ENCODE measurements at regions not wholly inside any gene's neighbourhood (a gene's known extent, or its start where the extent isn't known, plus 50 kb on each side); places are given as distances from the start of the nearest gene placed in this dataset.
A peak's percentile ranks its signal among the peaks of the same experiment; 100 is the strongest.

GRCh38 chrX:43552156-43552555 is 103.9 kb upstream of the MAOA start:
- no peak overlapping the region for H2BK12ac ChIP-seq (ENCODE audit: low read depth, low read length)
- H3K27ac ChIP-seq (ENCODE audit: low read depth, low read length) = no peak overlapping the region
- H2BK15ac ChIP-seq (ENCODE audit: low read length) = no peak overlapping the region
- no peak overlapping the region for H3K4me3 ChIP-seq (ENCODE audit: extremely low read depth in 1 of 4, insufficient read depth in 2 of 4, low read depth in 3 of 4, low read length in 4 of 4)
- FAIRE-seq = no peak
- WGBS, 2 experiments (ENCODE audit: extremely low coverage in 1 of 2, insufficient coverage in 1 of 2, insufficient read length in 1 of 2, insufficient replicate concordance in 2 of 2, low coverage in 1 of 2, low lambda C conversion rate in 2 of 2, missing lambda C conversion rate in 1 of 2) = 46% methylated on average over 2 of the region's 2 CpGs; no CpG with 5 or more reads in 1 of the 2 experiments
- H3K18ac ChIP-seq (ENCODE audit: extremely low read depth, low read length) = no peak overlapping the region
- H3K9ac ChIP-seq (replicated peaks in 1 of 4; ENCODE audit: extremely low read depth in 1 of 4, low read depth in 3 of 4, low read length in 3 of 4) = no peak overlapping the region
- no peak overlapping the region for H2AFZ ChIP-seq (ENCODE audit: low read length)
- DNase-seq (ENCODE audit: low read depth in 1 of 2, low spot score in 2 of 2) = no peak
- H4K20me1 ChIP-seq (replicated peaks in 1 of 2; ENCODE audit: control insufficient read depth in 1 of 2, insufficient read depth in 2 of 2, low read length in 2 of 2) = no peaks in the 10 kb centered on the region
- no peak overlapping the region for H2BK20ac ChIP-seq (ENCODE audit: low read length)
- no peak overlapping the region for H2BK120ac ChIP-seq (replicated peaks; ENCODE audit: low read depth, low read length)
- H3K23me2 ChIP-seq (ENCODE audit: low read depth, low read length) = no peaks in the 10 kb centered on the region
- no peak overlapping the region for H4K5ac ChIP-seq (ENCODE audit: insufficient read length, low read depth, low read length)
- H3K4me1 ChIP-seq (replicated peaks in 1 of 4; ENCODE audit: control insufficient read depth in 3 of 4, insufficient read depth in 4 of 4, low read length in 3 of 4) = peaks cover 0 to 9% (median 3%) of the 10 kb centered on the region in 4 experiments; a peak in 1 of 7 replicates
- H3K27me3 ChIP-seq (replicated peaks in 1 of 4; ENCODE audit: control insufficient read depth in 3 of 4, extremely low read depth in 1 of 4, insufficient read depth in 3 of 4, low read length in 3 of 4) = no peaks in the 10 kb centered on the region
- no peak overlapping the region for H4K8ac ChIP-seq (ENCODE audit: extremely low read depth, insufficient read depth, low read length)
- no peaks in the 10 kb centered on the region for H3K79me2 ChIP-seq (ENCODE audit: control insufficient read depth in 1 of 2, insufficient read depth in 2 of 2, low read length in 2 of 2)
- H3K9me3 ChIP-seq (ENCODE audit: insufficient read depth in 2 of 2, low read depth in 1 of 2, low read length in 1 of 2) = no peaks in the 10 kb centered on the region
- no peak overlapping the region for H3K4ac ChIP-seq (replicated peaks; ENCODE audit: insufficient read length, low read depth, low read length)
- H3K4me2 ChIP-seq (ENCODE audit: insufficient read depth in 1 of 2, low read depth in 2 of 2, low read length in 2 of 2) = no peak overlapping the region
- H3K56ac ChIP-seq (replicated peaks; ENCODE audit: insufficient read length, low read depth, low read length) = no peak overlapping the region
- H3K23ac ChIP-seq (ENCODE audit: insufficient read length) = no peak overlapping the region
- no peak overlapping the region for H3K14ac ChIP-seq (ENCODE audit: insufficient read length)
- no peak overlapping the region for H2AK5ac ChIP-seq (ENCODE audit: low read depth, low read length)
- H2BK5ac ChIP-seq (ENCODE audit: low read depth, low read length) = 0 out of 2 replicates have a peak overlapping the region, but pooled peaks have one; percentile 44
- H3K36me3 ChIP-seq (ENCODE audit: control insufficient read depth in 2 of 4, insufficient read depth in 4 of 4, low read length in 3 of 4) = no peaks in the 10 kb centered on the region
- H4K91ac ChIP-seq (replicated peaks; ENCODE audit: insufficient read length, low read length) = no peak overlapping the region
- ChIA-PET POLR2A (ENCODE audit: partially characterized antibody) (no interaction called here), CTCF (ENCODE audit: partially characterized antibody) (interaction anchor here (1.2 to 1.3 kb wide), 3 partner anchors 36 to 203 kb away, joined by 3 to 4 read pairs (median 4); no protein-coding TSS in a partner anchor)
- H3K79me1 ChIP-seq (ENCODE audit: low read depth, low read length) = no peaks in the 10 kb centered on the region
- no peak for TF ChIP-seq NANOG (IDR thresholded peaks at IDR 0.05; ENCODE audit: insufficient read depth, low read depth, low read length, poor library complexity, severe bottlenecking)
- TF ChIP-seq CREB1 (IDR thresholded peaks at IDR 0.05) = no peak
- no peak for TF ChIP-seq RXRA (IDR thresholded peaks at IDR 0.05; ENCODE audit: insufficient read depth, low read depth, low read length)
- TF ChIP-seq RAD21 (IDR thresholded peaks at IDR 0.05 in 1 of 2, conservative IDR thresholded peaks at IDR 0.05 in 1 of 2; ENCODE audit: low read depth in 2 of 2, low read length in 2 of 2) = no peak
- no peak for TF ChIP-seq SUZ12 (IDR thresholded peaks at IDR 0.05; ENCODE audit: low read length)
- TF ChIP-seq BACH1 (IDR thresholded peaks at IDR 0.05; ENCODE audit: low read length) = no peak
- TF ChIP-seq TBP (IDR thresholded peaks at IDR 0.05; ENCODE audit: low read depth, low read length) = no peak
- no peak for TF ChIP-seq TAF7 (optimal IDR thresholded peaks at IDR 0.05; ENCODE audit: borderline replicate concordance, low read depth, low read length)
- no peak for TF ChIP-seq SP2 (IDR thresholded peaks at IDR 0.05; ENCODE audit: low read length)
- TF ChIP-seq CTBP2 (IDR thresholded peaks at IDR 0.05; ENCODE audit: borderline replicate concordance, insufficient read depth, insufficient read length, low read length) = no peak
- no peak for TF ChIP-seq BRCA1 (IDR thresholded peaks at IDR 0.05; ENCODE audit: low read depth, low read length)
- no peak for TF ChIP-seq CTCF (IDR thresholded peaks at IDR 0.05; ENCODE audit: control extremely low read depth in 1 of 3, insufficient read depth in 1 of 3, low read depth in 1 of 3, low read length in 3 of 3)
